ENCODE measurements at regions not wholly inside any gene's neighbourhood (a gene's known extent, or its start where the extent isn't known, plus 50 kb on each side); places are given as distances from the start of the nearest gene placed in this dataset.

DNA sequence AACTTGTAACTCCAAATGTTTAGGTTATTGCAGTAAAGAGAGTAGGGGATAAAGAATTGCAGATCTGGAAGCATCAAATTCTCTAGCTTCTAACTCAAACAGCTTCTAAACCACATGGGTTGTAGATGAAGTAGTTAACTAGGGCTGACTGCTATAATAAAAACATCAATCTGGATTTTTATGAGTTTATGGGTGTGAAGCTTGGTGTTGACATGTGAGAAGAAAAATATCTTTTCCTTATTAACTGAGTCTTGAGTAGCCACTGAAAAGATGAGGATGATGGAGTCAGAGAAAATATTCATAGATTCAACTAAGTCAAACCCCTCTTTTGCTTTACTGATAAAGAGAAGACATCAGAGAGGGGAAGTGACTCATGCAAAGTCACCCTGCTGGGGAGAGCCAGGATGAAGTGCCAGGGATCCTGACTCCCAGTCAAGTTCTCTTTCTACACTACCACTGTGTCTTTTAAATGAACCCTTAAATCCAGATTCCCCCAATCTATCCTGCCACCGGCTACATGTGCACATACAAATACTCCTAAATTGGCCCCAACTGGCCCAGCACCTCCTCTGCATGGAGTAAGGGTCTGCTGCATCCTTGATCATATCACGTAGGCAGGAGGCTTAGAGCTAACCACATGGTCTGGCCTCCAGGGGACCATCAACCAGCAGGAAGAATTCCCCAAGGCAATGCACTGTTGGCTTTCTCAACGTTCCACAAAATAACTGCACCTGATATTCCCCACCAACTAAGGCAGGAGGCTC is 264.0 kb upstream of the CCL2 start:
- H2AFZ ChIP-seq (ENCODE audit: low read length): no peak overlapping the region

DNA sequence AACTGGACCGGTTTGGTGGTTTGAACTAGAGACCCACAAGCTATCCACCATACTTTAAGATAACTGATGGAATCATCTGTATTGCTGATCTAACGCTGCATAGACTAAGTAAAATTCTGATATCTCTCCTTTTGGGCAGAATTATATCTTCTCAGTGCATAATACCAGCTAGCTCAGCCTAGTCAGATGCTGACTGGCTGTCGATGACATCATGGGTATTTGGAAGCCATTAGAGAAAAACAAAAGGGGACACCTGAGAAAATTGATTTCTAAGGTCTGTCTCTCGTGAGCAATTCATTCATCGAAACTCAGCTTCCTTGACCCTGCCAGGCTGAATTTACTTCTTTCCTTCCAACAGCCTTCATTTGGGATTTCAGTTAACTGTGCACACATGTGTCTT is 263.0 kb upstream of the CCL2 start:
- no peak overlapping the region for H3K27ac ChIP-seq (ENCODE audit: low read depth, low read length)
- H2AFZ ChIP-seq (ENCODE audit: low read length): no peak overlapping the region
- H3K4me1 ChIP-seq (ENCODE audit: insufficient read depth, low read length): no peaks in the 10 kb centered on the region
- H4K20me1 ChIP-seq (ENCODE audit: insufficient read depth, low read length): no peaks in the 10 kb centered on the region
- H3K27me3 ChIP-seq (ENCODE audit: insufficient read depth, low read length): no peaks in the 10 kb centered on the region
- no peak overlapping the region for H3K4me2 ChIP-seq (ENCODE audit: insufficient read depth, low read length)
- H3K79me2 ChIP-seq (ENCODE audit: insufficient read depth, low read length): no peaks in the 10 kb centered on the region
- no peaks in the 10 kb centered on the region for H3K36me3 ChIP-seq (ENCODE audit: insufficient read depth, low read length)
- no peak for DNase-seq (ENCODE audit: insufficient read length, low spot score, missing footprints)
- no peak overlapping the region for H3K4me3 ChIP-seq (ENCODE audit: insufficient read depth, low read length)
- no peaks in the 10 kb centered on the region for H3K9me3 ChIP-seq (ENCODE audit: low read depth, low read length)
- TF ChIP-seq, protein P1, sequence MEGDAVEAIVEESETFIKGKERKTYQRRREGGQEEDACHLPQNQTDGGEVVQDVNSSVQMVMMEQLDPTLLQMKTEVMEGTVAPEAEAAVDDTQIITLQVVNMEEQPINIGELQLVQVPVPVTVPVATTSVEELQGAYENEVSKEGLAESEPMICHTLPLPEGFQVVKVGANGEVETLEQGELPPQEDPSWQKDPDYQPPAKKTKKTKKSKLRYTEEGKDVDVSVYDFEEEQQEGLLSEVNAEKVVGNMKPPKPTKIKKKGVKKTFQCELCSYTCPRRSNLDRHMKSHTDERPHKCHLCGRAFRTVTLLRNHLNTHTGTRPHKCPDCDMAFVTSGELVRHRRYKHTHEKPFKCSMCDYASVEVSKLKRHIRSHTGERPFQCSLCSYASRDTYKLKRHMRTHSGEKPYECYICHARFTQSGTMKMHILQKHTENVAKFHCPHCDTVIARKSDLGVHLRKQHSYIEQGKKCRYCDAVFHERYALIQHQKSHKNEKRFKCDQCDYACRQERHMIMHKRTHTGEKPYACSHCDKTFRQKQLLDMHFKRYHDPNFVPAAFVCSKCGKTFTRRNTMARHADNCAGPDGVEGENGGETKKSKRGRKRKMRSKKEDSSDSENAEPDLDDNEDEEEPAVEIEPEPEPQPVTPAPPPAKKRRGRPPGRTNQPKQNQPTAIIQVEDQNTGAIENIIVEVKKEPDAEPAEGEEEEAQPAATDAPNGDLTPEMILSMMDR (IDR thresholded peaks at IDR 0.05; ENCODE audit: extremely low read depth, low read depth, low read length): no peak

More for the DNA sequence above, 264.0 kb upstream of the CCL2 start:
- no peaks in the 10 kb centered on the region for H3K9me3 ChIP-seq (ENCODE audit: low read depth, low read length)
- no peaks in the 10 kb centered on the region for H3K79me2 ChIP-seq (ENCODE audit: insufficient read depth, low read length)
- no peak overlapping the region for H3K4me3 ChIP-seq (ENCODE audit: insufficient read depth, low read length)
- no peak for DNase-seq (ENCODE audit: insufficient read length, low spot score, missing footprints)
- H3K36me3 ChIP-seq (ENCODE audit: insufficient read depth, low read length): no peaks in the 10 kb centered on the region
- TF ChIP-seq, protein P1 (IDR thresholded peaks at IDR 0.05; ENCODE audit: extremely low read depth, low read depth, low read length): no peak
- no peak overlapping the region for H3K27ac ChIP-seq (ENCODE audit: low read depth, low read length)
- no peaks in the 10 kb centered on the region for H3K4me1 ChIP-seq (ENCODE audit: insufficient read depth, low read length)
- H4K20me1 ChIP-seq (ENCODE audit: insufficient read depth, low read length): no peaks in the 10 kb centered on the region
- H3K27me3 ChIP-seq (ENCODE audit: insufficient read depth, low read length): no peaks in the 10 kb centered on the region
- H3K4me2 ChIP-seq (ENCODE audit: insufficient read depth, low read length): no peak overlapping the region

DNA sequence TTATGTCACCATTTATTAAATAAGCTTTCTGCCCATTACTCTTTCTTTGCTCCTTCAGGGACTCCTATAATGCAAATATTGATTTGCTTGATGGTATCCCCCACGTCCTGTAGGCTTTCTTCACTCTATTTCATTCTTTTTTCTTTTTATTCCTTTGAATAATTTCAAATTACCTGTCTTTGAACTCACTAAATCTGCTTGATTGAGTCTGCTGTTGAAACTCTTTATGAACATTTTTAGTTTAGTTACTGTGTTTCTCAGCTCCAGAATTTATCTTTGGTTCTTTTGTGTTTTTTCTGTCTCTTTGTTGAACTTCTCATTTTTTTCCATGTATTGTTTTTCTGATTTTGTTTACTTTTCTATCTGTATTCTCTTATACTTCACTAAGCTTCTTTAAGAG is 254.4 kb upstream of the CCL2 start:
- no peak for DNase-seq (ENCODE audit: insufficient read length, low spot score, missing footprints)
- Histone ChIP-seq H3K4me2 (ENCODE audit: insufficient read depth, low read length) (no peak overlapping the region), H3K4me1 (ENCODE audit: insufficient read depth, low read length) (no peaks in the 10 kb centered on the region), H3K79me2 (ENCODE audit: insufficient read depth, low read length) (no peaks in the 10 kb centered on the region), H4K20me1 (ENCODE audit: insufficient read depth, low read length) (no peaks in the 10 kb centered on the region), H3K27me3 (ENCODE audit: insufficient read depth, low read length) (no peaks in the 10 kb centered on the region), H3K36me3 (ENCODE audit: insufficient read depth, low read length) (no peaks in the 10 kb centered on the region), H3K4me3 (ENCODE audit: insufficient read depth, low read length) (no peak overlapping the region), H3K27ac (ENCODE audit: low read depth, low read length) (no peak overlapping the region), H2AFZ (ENCODE audit: low read length) (no peak overlapping the region), H3K9me3 (ENCODE audit: low read depth, low read length) (peaks cover 3% of the 10 kb centered on the region)
- TF ChIP-seq, protein P1 (IDR thresholded peaks at IDR 0.05; ENCODE audit: extremely low read depth, low read depth, low read length): no peak

DNA sequence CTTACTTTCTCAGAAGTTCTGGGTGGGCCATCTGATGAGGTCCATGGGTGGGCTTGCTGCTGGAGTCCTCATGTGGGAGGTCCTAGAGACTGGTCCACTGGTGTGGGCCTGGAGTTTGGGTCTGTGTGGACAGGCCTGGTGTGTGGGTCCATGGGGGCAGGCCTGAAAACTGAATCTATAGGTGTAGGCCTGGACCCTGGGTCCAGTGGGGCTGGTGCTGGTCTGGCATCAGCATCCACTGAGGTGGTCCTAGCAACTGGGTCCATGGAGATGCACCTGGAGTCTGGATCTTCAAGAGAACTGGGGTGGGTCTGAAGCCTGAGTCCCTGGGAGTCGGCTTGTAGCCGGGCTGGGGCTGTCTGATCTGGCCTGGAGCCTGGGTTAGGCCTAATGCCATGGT is 253.8 kb upstream of the CCL2 start:
- Histone ChIP-seq H3K4me2 (ENCODE audit: insufficient read depth, low read length) (no peak overlapping the region), H3K36me3 (ENCODE audit: insufficient read depth, low read length) (no peaks in the 10 kb centered on the region), H3K9me3 (ENCODE audit: low read depth, low read length) (peaks cover 3% of the 10 kb centered on the region), H2AFZ (ENCODE audit: low read length) (no peak overlapping the region), H3K27ac (ENCODE audit: low read depth, low read length) (no peak overlapping the region), H3K4me1 (ENCODE audit: insufficient read depth, low read length) (no peaks in the 10 kb centered on the region), H3K27me3 (ENCODE audit: insufficient read depth, low read length) (no peaks in the 10 kb centered on the region), H3K4me3 (ENCODE audit: insufficient read depth, low read length) (no peak overlapping the region), H3K79me2 (ENCODE audit: insufficient read depth, low read length) (no peaks in the 10 kb centered on the region), H4K20me1 (ENCODE audit: insufficient read depth, low read length) (no peaks in the 10 kb centered on the region)
- TF ChIP-seq, protein P1 (IDR thresholded peaks at IDR 0.05; ENCODE audit: extremely low read depth, low read depth, low read length): no peak
- DNase-seq (ENCODE audit: insufficient read length, low spot score, missing footprints): no peak
